COLO668 (cell line): ENCODE measurements at regions not wholly inside any gene's neighbourhood (a gene's known extent, or its start where the extent isn't known, plus 50 kb on each side); places are given as distances from the start of the nearest gene placed in this dataset.
"Not testable (repeated sequence)": the region's sequence is repeated elsewhere in the genome, so short reads cannot be mapped to it uniquely, and the experiment has no call there.

Experiments used
- DNase-seq: peaks from one replicate; lab custom pipeline; 2025; ENCODE audit not compliant: unreplicated experiment; lab: John Stamatoyannopoulos, UW

GRCh38 chr1:25007390-25008191 lies 77.5 kb upstream of the RUNX3 start:
- DNase-seq, result not testable (repeated sequence)

- no peak for DNase-seq
Observed at GRCh38 chr1:25006770-25007169, 76.7 kb upstream of the RUNX3 start.

GRCh38 chr1:25004355-25004754 lies 74.3 kb upstream of the RUNX3 start:
- DNase-seq, result no peak

GRCh38 chr1:25003457-25004190 lies 73.5 kb upstream of the RUNX3 start:
- DNase-seq, result no peak

- DNase-seq, result no peak
Observed at GRCh38 chr1:25003000-25003399, 72.9 kb upstream of the RUNX3 start.

- no peak for DNase-seq
Observed at GRCh38 chr1:25001125-25001915, 71.2 kb upstream of the RUNX3 start.

GRCh38 chr1:24999906-25000305 lies 69.8 kb upstream of the RUNX3 start:
- DNase-seq, result no peak

- no peak for DNase-seq
Observed at GRCh38 chr1:24999426-24999825, 69.3 kb upstream of the RUNX3 start.

- DNase-seq, result no peak
Observed at GRCh38 chr1:24998563-24999245, 68.6 kb upstream of the RUNX3 start.

- DNase-seq, result no peak
Observed at GRCh38 chr1:24996983-24997893, 67.2 kb upstream of the RUNX3 start.

- DNase-seq, result no peak
Observed at GRCh38 chr1:24996456-24996855, 66.4 kb upstream of the RUNX3 start.

GRCh38 chr1:24995661-24996060 lies 65.6 kb upstream of the RUNX3 start:
- DNase-seq, result no peak

GRCh38 chr1:24995140-24995539 lies 65.1 kb upstream of the RUNX3 start:
- DNase-seq, result no peak

GRCh38 chr1:24993871-24994580 lies 64.0 kb upstream of the RUNX3 start:
- DNase-seq, result no peak

- no peak for DNase-seq
Observed at GRCh38 chr1:24992761-24993211, 62.7 kb upstream of the RUNX3 start.

GRCh38 chr1:24992124-24992760 lies 62.2 kb upstream of the RUNX3 start:
- no peak for DNase-seq

- no peak for DNase-seq
Observed at GRCh38 chr1:24991697-24992096, 61.6 kb upstream of the RUNX3 start.

- DNase-seq, result no peak
Observed at GRCh38 chr1:24990779-24991641, 60.9 kb upstream of the RUNX3 start.
